SK-N-SH (cell line): ENCODE measurements at regions not wholly inside any gene's neighbourhood (a gene's known extent, or its start where the extent isn't known, plus 50 kb on each side); places are given as distances from the start of the nearest gene placed in this dataset.

Experiments used
- CTCF ChIA-PET: fragments of 300-600, 350-600 bp; formaldehyde crosslinking; extraction: SDS; loops from one replicate; lab custom pipeline; 2021; lab: Yijun Ruan, JAX
- POLR2A ChIA-PET: fragments of 350-600 bp; sonication (Branson Sonifier 250); formaldehyde crosslinking; extraction: SDS; loops from one replicate; lab custom pipeline; 2020; ENCODE audit warnings: antibody characterized with exemption, inconsistent platforms; lab: Yijun Ruan, JAX
- DNase-seq: peaks from one replicate; pipeline ENCODE4 v3.0.0; 2012
- H2AFZ ChIP-seq: fragments of 200-600 bp; sonication (generic); 2 replicates; pipeline ENCODE4 v1.8.1; 2016; ENCODE audit warnings: antibody characterized with exemption, mild to moderate bottlenecking, low read depth
- H3F3A ChIP-seq: fragments of 200-600 bp; sonication (generic); replicated peaks from 2 replicates; pipeline ENCODE3; 2016; ENCODE audit warnings: antibody characterized with exemption, mild to moderate bottlenecking; ENCODE audit not compliant: insufficient read depth
- H3K27ac ChIP-seq, 2 experiments: fragments of 200-500 bp in 1 of 2; fragments of 200-600 bp in 1 of 2; sonication (Bioruptor generic) in 1 of 2; sonication (generic), shearing (Covaris generic) in 1 of 2; 2 replicates each; pipeline versions ENCODE4 v1.5.1 to v1.6.1; 2014 to 2016; ENCODE audit warnings: low read depth in 2 of 2, inconsistent platforms in 1 of 2, low read length in 1 of 2, mild to moderate bottlenecking in 1 of 2, mixed read lengths in 1 of 2
- H3K27me3 ChIP-seq: fragments of 200-600 bp; sonication (generic), shearing (Covaris generic); 2 replicates; pipeline ENCODE4 v1.6.1; 2016; ENCODE audit warnings: mixed run types; ENCODE audit not compliant: insufficient read depth
- H3K36me3 ChIP-seq, 2 experiments: fragments of 200-500 bp in 1 of 2; fragments of 200-600 bp in 1 of 2; sonication (Bioruptor generic) in 1 of 2; sonication (generic) in 1 of 2; replicated peaks in 1 of 2; 2 replicates each; pipeline versions ENCODE3 to v1.5.1; 2014 to 2016; ENCODE audit warnings: low read length in 1 of 2, mild to moderate bottlenecking in 1 of 2; ENCODE audit not compliant: insufficient read depth in 2 of 2, control insufficient read depth in 1 of 2
- H3K4me1 ChIP-seq, 2 experiments: fragments of 200-500 bp in 1 of 2; fragments of 200-600 bp in 1 of 2; sonication (Bioruptor generic) in 1 of 2; sonication (generic), shearing (Covaris generic) in 1 of 2; 2 replicates each; pipeline versions ENCODE4 v1.5.1 to v1.6.1; 2014 to 2016; ENCODE audit warnings: low read depth in 1 of 2, low read length in 1 of 2, mixed run types in 1 of 2; ENCODE audit not compliant: insufficient read depth in 2 of 2, control insufficient read depth in 1 of 2
- H3K4me2 ChIP-seq: fragments of 200-600 bp; sonication (generic), shearing (Covaris generic); 2 replicates; pipeline ENCODE4 v1.6.1; 2017; ENCODE audit warnings: mixed run types
- H3K4me3 ChIP-seq, 2 experiments: fragments of 200-500 bp in 1 of 2; fragments of 200-600 bp in 1 of 2; sonication (Bioruptor generic) in 1 of 2; sonication (generic), shearing (Covaris generic) in 1 of 2; 2 replicates each; pipeline versions ENCODE4 v1.5.1 to v1.8.1; 2014 to 2016; ENCODE audit warnings: low read depth in 2 of 2, inconsistent platforms in 1 of 2, low read length in 1 of 2, mild to moderate bottlenecking in 1 of 2, mixed read lengths in 1 of 2, moderate library complexity in 1 of 2
- H3K79me2 ChIP-seq: fragments of 200-600 bp; sonication (generic); 2 replicates; pipeline ENCODE4 v1.8.1; 2017; ENCODE audit warnings: mild to moderate bottlenecking; ENCODE audit not compliant: insufficient read depth
- H3K9ac ChIP-seq: fragments of 200-600 bp; sonication (generic); 2 replicates; pipeline ENCODE4 v1.6.1; 2017; ENCODE audit warnings: mixed run types
- H3K9me2 ChIP-seq: fragments of 200-600 bp; sonication (generic); 2 replicates; pipeline ENCODE4 v1.6.1; 2017; ENCODE audit warnings: mixed run types
- H3K9me3 ChIP-seq: fragments of 200-600 bp; sonication (generic); 2 replicates; pipeline ENCODE4 v1.6.1; 2017; ENCODE audit warnings: mixed run types, mild to moderate bottlenecking, moderate library complexity
- H4K20me1 ChIP-seq: fragments of 200-600 bp; sonication (generic); 2 replicates; pipeline ENCODE4 v1.6.1; 2017; ENCODE audit warnings: mild to moderate bottlenecking, mixed run types; ENCODE audit not compliant: insufficient read depth
- CTCF ChIP-seq: fragments of 200-600 bp; sonication (generic); IDR thresholded peaks from 2 replicates; pipeline ENCODE4 v1.6.1; 2017; ENCODE audit warnings: antibody characterized with exemption, mild to moderate bottlenecking, moderate library complexity
- EP300 ChIP-seq, 2 experiments: IDR thresholded peaks; 2 replicates each; pipeline versions ENCODE4 v1.4.0 to v1.6.1; 2012; ENCODE audit warnings: borderline replicate concordance in 1 of 2, low read depth in 1 of 2, low read length in 1 of 2
- FOXJ3 ChIP-seq: sonication (generic); formaldehyde crosslinking; IDR thresholded peaks from 2 replicates; pipeline ENCODE4 v1.5.1; 2020; ENCODE audit warnings: mild to moderate bottlenecking, missing genetic modification reagents
- GABPA ChIP-seq: IDR thresholded peaks from 2 replicates; pipeline ENCODE4 v1.4.0; 2012; ENCODE audit warnings: low read depth, mild to moderate bottlenecking
- GATA2 ChIP-seq: sonication (generic); formaldehyde crosslinking; IDR thresholded peaks from 2 replicates; pipeline ENCODE4 v1.5.0; 2020; ENCODE audit warnings: mild to moderate bottlenecking, missing genetic modification reagents
- IRF3 ChIP-seq: fragments of 150-350 bp; IDR thresholded peaks from 2 replicates; pipeline ENCODE4 v1.6.1; 2016; ENCODE audit warnings: mild to moderate bottlenecking, low read depth, low read length
- MAX ChIP-seq: IDR thresholded peaks from 2 replicates; pipeline ENCODE4 v1.4.0; 2012; ENCODE audit warnings: low read depth
- MXI1 ChIP-seq: IDR thresholded peaks from 2 replicates; pipeline ENCODE4 v1.6.1; 2012; ENCODE audit warnings: mild to moderate bottlenecking, low read depth, low read length, improper control_type of control experiment
- NRF1 ChIP-seq: IDR thresholded peaks from 2 replicates; pipeline ENCODE4 v1.6.1; 2012; ENCODE audit warnings: low read depth, mild to moderate bottlenecking, low read length
- PBX3 ChIP-seq: IDR thresholded peaks from 2 replicates; pipeline ENCODE4; 2012
- POLR2AphosphoS5 ChIP-seq: IDR thresholded peaks from 2 replicates; pipeline ENCODE4 v1.6.1; 2012; ENCODE audit warnings: low read depth, low read length
- RXRA ChIP-seq: IDR thresholded peaks from 2 replicates; pipeline ENCODE4 v1.4.0; 2012; ENCODE audit warnings: low read depth, mild to moderate bottlenecking, borderline replicate concordance
- SMC3 ChIP-seq: IDR thresholded peaks from 2 replicates; pipeline ENCODE4 v1.6.1; 2012; ENCODE audit warnings: low read depth, low read length, improper control_type of control experiment
- TAF1 ChIP-seq: IDR thresholded peaks from 2 replicates; pipeline ENCODE4 v1.6.1; 2012; ENCODE audit warnings: low read depth, mild to moderate bottlenecking, low read length, moderate library complexity, borderline replicate concordance
- TEAD4 ChIP-seq: IDR thresholded peaks from 2 replicates; pipeline ENCODE4 v1.4.0; 2012; ENCODE audit warnings: mild to moderate bottlenecking, borderline replicate concordance; ENCODE audit not compliant: insufficient read depth
- YY1 ChIP-seq: IDR thresholded peaks from 2 replicates; pipeline ENCODE4 v1.4.0; 2012; ENCODE audit warnings: low read depth, mild to moderate bottlenecking
- TF ChIP-seq, protein P1 (sequence below): IDR thresholded peaks from 2 replicates; pipeline ENCODE4 v1.6.1; 2012; ENCODE audit warnings: mild to moderate bottlenecking, low read depth, low read length, moderate library complexity
- TF ChIP-seq, protein P2 (sequence below): fragments of 150-350 bp; IDR thresholded peaks from 2 replicates; pipeline ENCODE4 v1.6.1; 2017; ENCODE audit warnings: antibody characterized with exemption, low read length, low read depth, borderline replicate concordance

GRCh38 chr4:174080361-174080760 is 203.1 kb downstream of the FBXO8 start:
- Histone ChIP-seq H3K9me3 (no peaks in the 10 kb centered on the region), H3K4me3 (no peak overlapping the region), H3K27ac (no peak overlapping the region; a peak in 1 of 4 replicates), H3K4me1 (no peaks in the 10 kb centered on the region; a peak in 1 of 4 replicates), H3K79me2 (no peaks in the 10 kb centered on the region), H3K27me3 (no peaks in the 10 kb centered on the region), H3K4me2 (no peak overlapping the region), H2AFZ (no peak overlapping the region), H3K9ac (no peak overlapping the region), H3K9me2 (no peaks in the 10 kb centered on the region), H3F3A (no peaks in the 10 kb centered on the region), H4K20me1 (no peaks in the 10 kb centered on the region), H3K36me3 (no peaks in the 10 kb centered on the region)
- DNase-seq, result no peak
- TF ChIP-seq IRF3 (no peak), TEAD4 (no peak), FOXJ3 (CRISPR knock-in tag) (no peak), RXRA (no peak), EP300 (IDR thresholded peaks at IDR 0.05; ENCODE audit: borderline replicate concordance in 1 of 2, low read depth in 1 of 2, low read length in 1 of 2) (no peak), YY1 (no peak), SMC3 (no peak), GABPA (no peak), NRF1 (no peak)
- TF ChIP-seq, protein P1, sequence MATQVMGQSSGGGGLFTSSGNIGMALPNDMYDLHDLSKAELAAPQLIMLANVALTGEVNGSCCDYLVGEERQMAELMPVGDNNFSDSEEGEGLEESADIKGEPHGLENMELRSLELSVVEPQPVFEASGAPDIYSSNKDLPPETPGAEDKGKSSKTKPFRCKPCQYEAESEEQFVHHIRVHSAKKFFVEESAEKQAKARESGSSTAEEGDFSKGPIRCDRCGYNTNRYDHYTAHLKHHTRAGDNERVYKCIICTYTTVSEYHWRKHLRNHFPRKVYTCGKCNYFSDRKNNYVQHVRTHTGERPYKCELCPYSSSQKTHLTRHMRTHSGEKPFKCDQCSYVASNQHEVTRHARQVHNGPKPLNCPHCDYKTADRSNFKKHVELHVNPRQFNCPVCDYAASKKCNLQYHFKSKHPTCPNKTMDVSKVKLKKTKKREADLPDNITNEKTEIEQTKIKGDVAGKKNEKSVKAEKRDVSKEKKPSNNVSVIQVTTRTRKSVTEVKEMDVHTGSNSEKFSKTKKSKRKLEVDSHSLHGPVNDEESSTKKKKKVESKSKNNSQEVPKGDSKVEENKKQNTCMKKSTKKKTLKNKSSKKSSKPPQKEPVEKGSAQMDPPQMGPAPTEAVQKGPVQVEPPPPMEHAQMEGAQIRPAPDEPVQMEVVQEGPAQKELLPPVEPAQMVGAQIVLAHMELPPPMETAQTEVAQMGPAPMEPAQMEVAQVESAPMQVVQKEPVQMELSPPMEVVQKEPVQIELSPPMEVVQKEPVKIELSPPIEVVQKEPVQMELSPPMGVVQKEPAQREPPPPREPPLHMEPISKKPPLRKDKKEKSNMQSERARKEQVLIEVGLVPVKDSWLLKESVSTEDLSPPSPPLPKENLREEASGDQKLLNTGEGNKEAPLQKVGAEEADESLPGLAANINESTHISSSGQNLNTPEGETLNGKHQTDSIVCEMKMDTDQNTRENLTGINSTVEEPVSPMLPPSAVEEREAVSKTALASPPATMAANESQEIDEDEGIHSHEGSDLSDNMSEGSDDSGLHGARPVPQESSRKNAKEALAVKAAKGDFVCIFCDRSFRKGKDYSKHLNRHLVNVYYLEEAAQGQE, result no peak
- TF ChIP-seq, protein P2, sequence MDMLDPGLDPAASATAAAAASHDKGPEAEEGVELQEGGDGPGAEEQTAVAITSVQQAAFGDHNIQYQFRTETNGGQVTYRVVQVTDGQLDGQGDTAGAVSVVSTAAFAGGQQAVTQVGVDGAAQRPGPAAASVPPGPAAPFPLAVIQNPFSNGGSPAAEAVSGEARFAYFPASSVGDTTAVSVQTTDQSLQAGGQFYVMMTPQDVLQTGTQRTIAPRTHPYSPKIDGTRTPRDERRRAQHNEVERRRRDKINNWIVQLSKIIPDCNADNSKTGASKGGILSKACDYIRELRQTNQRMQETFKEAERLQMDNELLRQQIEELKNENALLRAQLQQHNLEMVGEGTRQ, result no peak
- CTCF ChIA-PET, result no interaction called here
- POLR2A ChIA-PET, result no interaction called here

GRCh38 chr4:174071595-174071994 is 211.9 kb downstream of the FBXO8 start:
- H3K9me3 ChIP-seq, result no peaks in the 10 kb centered on the region
- no peaks in the 10 kb centered on the region for H3F3A ChIP-seq
- no peak for DNase-seq
- H3K4me2 ChIP-seq, result no peak overlapping the region
- no peak overlapping the region for H3K4me3 ChIP-seq
- CTCF ChIA-PET, result interaction anchor here (0.5 to 1.4 kb wide), 4 partner anchors 36 to 247 kb away, joined by 3 to 5 read pairs (median 4); no protein-coding TSS in a partner anchor
- POLR2A ChIA-PET, result no interaction called here
- H4K20me1 ChIP-seq, result no peaks in the 10 kb centered on the region
- no peak overlapping the region for H3K9ac ChIP-seq
- peak overlapping the region in 1 of 2 experiments; percentile 100; a peak in 2 of 4 replicates for H3K27ac ChIP-seq
- no peaks in the 10 kb centered on the region for H3K9me2 ChIP-seq
- no peak overlapping the region for H2AFZ ChIP-seq
- peaks cover 0 to 26% of the 10 kb centered on the region in 2 experiments; a peak in 2 of 4 replicates for H3K4me1 ChIP-seq
- H3K79me2 ChIP-seq, result no peaks in the 10 kb centered on the region
- H3K27me3 ChIP-seq, result no peaks in the 10 kb centered on the region
- H3K36me3 ChIP-seq, result no peaks in the 10 kb centered on the region
- TF ChIP-seq GABPA, result no peak
- no peak for TF ChIP-seq MXI1
- TF ChIP-seq SMC3, result no peak
- TF ChIP-seq PBX3, result no peak
- TF ChIP-seq TAF1, result no peak
- TF ChIP-seq EP300 (IDR thresholded peaks at IDR 0.05; ENCODE audit: borderline replicate concordance in 1 of 2, low read depth in 1 of 2, low read length in 1 of 2), result no peak
- no peak for TF ChIP-seq MAX
- no peak for TF ChIP-seq POLR2AphosphoS5
- TF ChIP-seq GATA2 (CRISPR knock-in tag), result no peak
- TF ChIP-seq CTCF, result no peak
